HG03460 (cell line): ENCODE measurements at regions not wholly inside any gene's neighbourhood (a gene's known extent, or its start where the extent isn't known, plus 50 kb on each side); places are given as distances from the start of the nearest gene placed in this dataset.

Experiments
- ATAC-seq: cut with Tn5 transposase; IDR thresholded peaks from one replicate; pipeline ENCODE4 v1.9.1; 2021; ENCODE audit not compliant: unreplicated experiment

- ATAC-seq: no peak
Measured at GRCh38 chr2:163281717-163282116, 443.1 kb upstream of the KCNH7 start.

GRCh38 chr2:163269374-163270021 lies 430.9 kb upstream of the KCNH7 start:
- no peak for ATAC-seq

- no peak for ATAC-seq
Measured at GRCh38 chr2:163266772-163267171, 428.2 kb upstream of the KCNH7 start.

GRCh38 chr2:163265562-163265961 lies 427.0 kb upstream of the KCNH7 start:
- ATAC-seq: no peak

- ATAC-seq: no peak
Measured at GRCh38 chr2:163264341-163264740, 425.8 kb upstream of the KCNH7 start.

GRCh38 chr2:163259489-163259888 lies 420.9 kb upstream of the KCNH7 start:
- ATAC-seq: no peak

- no peak for ATAC-seq
Measured at GRCh38 chr2:163255086-163255485, 416.5 kb upstream of the KCNH7 start.

- ATAC-seq: no peak
Measured at GRCh38 chr2:163253621-163254285, 415.2 kb upstream of the KCNH7 start.

- no peak for ATAC-seq
Measured at GRCh38 chr2:163252199-163252598, 413.6 kb upstream of the KCNH7 start.

GRCh38 chr2:163248376-163249253 lies 410.0 kb upstream of the KCNH7 start:
- ATAC-seq: no peak

- no peak for ATAC-seq
Measured at GRCh38 chr2:163247847-163248220, 409.3 kb upstream of the KCNH7 start.

GRCh38 chr2:163247156-163247846 lies 408.7 kb upstream of the KCNH7 start:
- ATAC-seq: no peak

- ATAC-seq: no peak
Measured at GRCh38 chr2:163246135-163246534, 407.6 kb upstream of the KCNH7 start.

- ATAC-seq: no peak
Measured at GRCh38 chr2:163236553-163236952, 398.0 kb upstream of the KCNH7 start.

- ATAC-seq: no peak
Measured at GRCh38 chr2:163231666-163232065, 393.1 kb upstream of the KCNH7 start.

GRCh38 chr2:163213661-163214081 lies 375.1 kb upstream of the KCNH7 start:
- no peak for ATAC-seq

- ATAC-seq: no peak
Measured at GRCh38 chr2:163210430-163210918, 371.9 kb upstream of the KCNH7 start.

- ATAC-seq: no peak
Measured at GRCh38 chr2:163207693-163208370, 369.3 kb upstream of the KCNH7 start.

GRCh38 chr2:163205589-163206254 lies 367.2 kb upstream of the KCNH7 start:
- ATAC-seq: no peak

GRCh38 chr2:163200741-163201140 lies 362.2 kb upstream of the KCNH7 start:
- no peak for ATAC-seq
